ENCODE measurements at regions not wholly inside any gene's neighbourhood (a gene's known extent, or its start where the extent isn't known, plus 50 kb on each side); places are given as distances from the start of the nearest gene placed in this dataset.

DNA sequence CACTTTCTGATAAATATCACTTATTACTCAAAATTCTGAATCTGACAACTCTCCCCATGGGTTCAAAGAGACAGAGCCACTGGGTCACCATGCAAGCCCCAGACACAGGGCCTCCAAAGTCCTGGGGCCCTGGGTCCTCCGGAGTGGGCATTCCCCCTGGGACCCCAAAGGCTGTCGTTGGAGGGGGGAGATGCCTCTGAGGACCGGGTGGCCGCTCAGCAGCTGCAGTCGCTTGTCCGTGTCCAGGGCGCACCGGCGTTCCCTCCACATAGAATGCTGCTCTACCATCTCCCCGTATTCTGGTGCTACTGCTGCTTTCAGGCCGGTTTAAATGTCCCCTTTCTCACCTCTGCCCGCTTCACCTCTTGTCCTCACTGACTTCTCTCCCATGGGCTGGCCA lies 246.1 kb downstream of the TEX29 start:
- TF ChIP-seq EZH2 (IDR thresholded peaks at IDR 0.05; ENCODE audit: insufficient read depth, low read length): no peak
- TF ChIP-seq, protein P1, sequence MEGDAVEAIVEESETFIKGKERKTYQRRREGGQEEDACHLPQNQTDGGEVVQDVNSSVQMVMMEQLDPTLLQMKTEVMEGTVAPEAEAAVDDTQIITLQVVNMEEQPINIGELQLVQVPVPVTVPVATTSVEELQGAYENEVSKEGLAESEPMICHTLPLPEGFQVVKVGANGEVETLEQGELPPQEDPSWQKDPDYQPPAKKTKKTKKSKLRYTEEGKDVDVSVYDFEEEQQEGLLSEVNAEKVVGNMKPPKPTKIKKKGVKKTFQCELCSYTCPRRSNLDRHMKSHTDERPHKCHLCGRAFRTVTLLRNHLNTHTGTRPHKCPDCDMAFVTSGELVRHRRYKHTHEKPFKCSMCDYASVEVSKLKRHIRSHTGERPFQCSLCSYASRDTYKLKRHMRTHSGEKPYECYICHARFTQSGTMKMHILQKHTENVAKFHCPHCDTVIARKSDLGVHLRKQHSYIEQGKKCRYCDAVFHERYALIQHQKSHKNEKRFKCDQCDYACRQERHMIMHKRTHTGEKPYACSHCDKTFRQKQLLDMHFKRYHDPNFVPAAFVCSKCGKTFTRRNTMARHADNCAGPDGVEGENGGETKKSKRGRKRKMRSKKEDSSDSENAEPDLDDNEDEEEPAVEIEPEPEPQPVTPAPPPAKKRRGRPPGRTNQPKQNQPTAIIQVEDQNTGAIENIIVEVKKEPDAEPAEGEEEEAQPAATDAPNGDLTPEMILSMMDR (IDR thresholded peaks at IDR 0.05; ENCODE audit: insufficient read depth, low read depth, low read length): no peak
